Coronary artery (tissue), 2 donors: ENCODE measurements at regions not wholly inside any gene's neighbourhood (a gene's known extent, or its start where the extent isn't known, plus 50 kb on each side); places are given as distances from the start of the nearest gene placed in this dataset.

ENCODE experiments used
- DNase-seq: peaks from one replicate; pipeline ENCODE4 v3.0.0-alpha.2; 2017; ENCODE audit warnings: low spot score
- H3K27ac ChIP-seq, 2 donors: fragments of 200-600 bp; sonication (generic); one replicate each; pipeline ENCODE4 v1.5.1; 2016 to 2019
- H3K4me3 ChIP-seq: fragments of 200-600 bp; sonication (generic); 2 replicates; pipeline ENCODE4 v1.5.1; 2016; ENCODE audit warnings: mild to moderate bottlenecking, moderate library complexity
- CTCF ChIP-seq: fragments of 200-600 bp; sonication (generic); IDR thresholded peaks from one replicate; pipeline ENCODE4 v1.5.1; 2019; ENCODE audit warnings: antibody characterized with exemption

DNA sequence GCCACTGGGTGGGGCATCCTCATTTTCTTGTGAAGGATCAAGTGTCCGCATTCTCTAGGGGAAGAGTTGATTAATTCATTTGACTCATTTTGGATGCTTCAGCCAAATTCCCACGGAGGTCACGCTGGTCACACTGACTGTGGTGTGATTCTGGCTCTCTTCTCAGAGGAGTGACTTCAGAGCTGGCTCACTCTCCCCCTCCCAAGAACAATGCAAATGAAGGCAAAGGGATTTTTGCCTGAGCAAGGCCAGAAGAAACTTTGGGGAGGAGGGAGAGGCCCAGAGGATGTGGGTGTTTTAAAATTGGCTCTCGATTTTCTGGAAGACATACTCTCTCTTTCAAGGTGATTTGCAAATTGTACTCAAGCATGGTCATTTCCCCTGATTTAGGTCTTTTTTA is 51.1 kb upstream of the LMO2 start:
- Histone ChIP-seq H3K4me3 (no peak overlapping the region), H3K27ac (no peak overlapping the region)
- no peak for DNase-seq
- no peak for TF ChIP-seq CTCF

DNA sequence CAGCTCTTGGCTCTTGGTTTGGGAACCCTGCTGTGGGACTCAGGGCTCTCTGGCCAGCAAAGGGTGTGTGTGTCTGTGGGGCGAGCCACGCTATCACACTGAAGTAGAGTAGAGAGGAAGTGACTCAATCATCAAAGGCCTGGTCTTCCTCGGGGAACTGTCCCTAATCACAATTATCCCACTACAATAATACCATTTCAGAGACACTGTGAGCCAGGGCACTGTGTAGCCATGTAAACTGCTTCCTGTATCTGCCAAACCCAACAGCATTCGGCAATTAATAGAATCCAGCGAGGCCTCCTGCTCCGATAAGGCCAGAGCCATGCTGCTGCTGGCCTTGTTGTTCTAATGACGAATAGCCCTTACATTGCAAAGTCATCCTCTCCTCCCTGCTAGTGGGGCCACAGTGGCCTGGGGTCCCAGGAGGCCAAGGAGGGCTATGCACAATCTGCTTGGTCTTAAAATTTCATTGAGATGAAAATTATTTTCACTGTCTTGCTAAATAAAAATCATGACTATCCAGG is 49.8 kb upstream of the LMO2 start:
- TF ChIP-seq CTCF, result no peak
- DNase-seq, result no peak
- Histone ChIP-seq H3K4me3 (no peak overlapping the region), H3K27ac (peak overlapping the region in 1 of 2 donors; percentile 54)
